DND-41 (cell line): ENCODE measurements at regions not wholly inside any gene's neighbourhood (a gene's known extent, or its start where the extent isn't known, plus 50 kb on each side); places are given as distances from the start of the nearest gene placed in this dataset.

Experiments used
- ATAC-seq: fragments of 200-7000 bp; cut with Tn5 transposase; 3 replicates; pipeline ENCODE4 v1.9.1; 2021; ENCODE audit warnings: low read depth; ENCODE audit not compliant: insufficient read depth
- DNase-seq: peaks from one replicate; pipeline ENCODE4 v3.0.0-alpha.2; 2020
- H2AFZ ChIP-seq: 2 replicates; pipeline ENCODE4 v1.6.0; 2012; ENCODE audit warnings: low read depth, low read length
- H3K27ac ChIP-seq: 2 replicates; pipeline ENCODE4 v1.5.1; 2012; ENCODE audit warnings: low read length, inconsistent platforms
- H3K27me3 ChIP-seq: fragments of 200-600 bp; sonication (generic); 2 replicates; pipeline ENCODE4 v1.6.0; 2012; ENCODE audit warnings: low read length, mild to moderate bottlenecking, inconsistent platforms; ENCODE audit not compliant: insufficient read depth, poor library complexity
- H3K36me3 ChIP-seq: 2 replicates; pipeline ENCODE4 v1.5.1; 2012; ENCODE audit warnings: low read length, inconsistent platforms; ENCODE audit not compliant: insufficient read depth
- H3K4me1 ChIP-seq: 2 replicates; pipeline ENCODE4 v1.5.1; 2012; ENCODE audit warnings: mild to moderate bottlenecking, low read length; ENCODE audit not compliant: insufficient read depth
- H3K4me2 ChIP-seq: 2 replicates; pipeline ENCODE4 v1.6.0; 2012; ENCODE audit warnings: mild to moderate bottlenecking, moderate library complexity, low read length, inconsistent platforms; ENCODE audit not compliant: insufficient read depth
- H3K4me3 ChIP-seq, 2 experiments: fragments of 200-600 bp in 1 of 2; shearing (Covaris generic) in 1 of 2; 2 replicates each; pipeline ENCODE4 v1.5.1; 2012 to 2016; ENCODE audit warnings: inconsistent platforms in 2 of 2, low read length in 2 of 2, mild to moderate bottlenecking in 2 of 2, low read depth in 1 of 2, moderate library complexity in 1 of 2
- H3K79me2 ChIP-seq: 2 replicates; pipeline ENCODE4 v1.6.0; 2012; ENCODE audit warnings: low read length, inconsistent platforms; ENCODE audit not compliant: insufficient read depth
- H3K9ac ChIP-seq: 2 replicates; pipeline ENCODE4 v1.6.0; 2012; ENCODE audit warnings: low read depth, mild to moderate bottlenecking, inconsistent platforms, low read length, moderate library complexity
- H3K9me3 ChIP-seq: 2 replicates; pipeline ENCODE4 v1.5.1; 2012; ENCODE audit warnings: low read length, moderate library complexity, mild to moderate bottlenecking, inconsistent platforms; ENCODE audit not compliant: insufficient read depth, severe bottlenecking
- H4K20me1 ChIP-seq: 2 replicates; pipeline ENCODE4 v1.6.0; 2012; ENCODE audit warnings: low read length; ENCODE audit not compliant: insufficient read depth
- CTCF ChIP-seq: IDR thresholded peaks from 2 replicates; pipeline ENCODE4 v1.5.1; 2012; ENCODE audit warnings: borderline replicate concordance, low read length, moderate library complexity, mild to moderate bottlenecking; ENCODE audit not compliant: poor library complexity, severe bottlenecking; ENCODE audit errors: extremely low read depth
- EZH2 ChIP-seq: IDR thresholded peaks from 3 replicates; pipeline ENCODE4 v1.6.1; 2012; ENCODE audit warnings: borderline replicate concordance, low read depth, mild to moderate bottlenecking, moderate library complexity, low read length, inconsistent platforms; ENCODE audit not compliant: severe bottlenecking

- no peak overlapping the region for H3K9ac ChIP-seq
- TF ChIP-seq CTCF = no peak
- no peak for TF ChIP-seq EZH2
- no peak overlapping the region for H3K4me3 ChIP-seq
- no peaks in the 10 kb centered on the region for H3K79me2 ChIP-seq
- H4K20me1 ChIP-seq = no peaks in the 10 kb centered on the region
- no peak overlapping the region for H2AFZ ChIP-seq
- H3K36me3 ChIP-seq = no peaks in the 10 kb centered on the region
- no peaks in the 10 kb centered on the region for H3K4me1 ChIP-seq
- no peak overlapping the region for H3K4me2 ChIP-seq
- H3K9me3 ChIP-seq = no peaks in the 10 kb centered on the region
- no peak overlapping the region for H3K27ac ChIP-seq
- DNase-seq = no peak
- ATAC-seq = no peak
- no peaks in the 10 kb centered on the region for H3K27me3 ChIP-seq
These were observed 232.2 kb downstream of the KLF13 start for GRCh38 chr15:31558840-31559239.

- H3K9ac ChIP-seq = no peak overlapping the region
- ATAC-seq = no peak
- DNase-seq = no peak
- H4K20me1 ChIP-seq = no peaks in the 10 kb centered on the region
- H3K4me2 ChIP-seq = no peak overlapping the region
- TF ChIP-seq CTCF = no peak
- no peak for TF ChIP-seq EZH2
- H3K36me3 ChIP-seq = no peaks in the 10 kb centered on the region
- no peak overlapping the region for H3K4me3 ChIP-seq
- no peaks in the 10 kb centered on the region for H3K9me3 ChIP-seq
- H3K27ac ChIP-seq = no peak overlapping the region
- no peaks in the 10 kb centered on the region for H3K79me2 ChIP-seq
- H2AFZ ChIP-seq = no peak overlapping the region
- no peaks in the 10 kb centered on the region for H3K27me3 ChIP-seq
- H3K4me1 ChIP-seq = no peaks in the 10 kb centered on the region
These were observed 233.2 kb downstream of the KLF13 start for GRCh38 chr15:31559786-31560185.

- H3K9ac ChIP-seq = no peak overlapping the region
- H3K79me2 ChIP-seq = no peaks in the 10 kb centered on the region
- ATAC-seq (no peak), DNase-seq (no peak)
- no peak overlapping the region for H3K4me3 ChIP-seq
- no peak overlapping the region for H2AFZ ChIP-seq
- H3K36me3 ChIP-seq = no peaks in the 10 kb centered on the region
- H3K27ac ChIP-seq = no peak overlapping the region
- no peaks in the 10 kb centered on the region for H4K20me1 ChIP-seq
- H3K9me3 ChIP-seq = no peaks in the 10 kb centered on the region
- no peaks in the 10 kb centered on the region for H3K27me3 ChIP-seq
- H3K4me1 ChIP-seq = no peaks in the 10 kb centered on the region
- TF ChIP-seq CTCF (no peak), EZH2 (no peak)
- H3K4me2 ChIP-seq = no peak overlapping the region
These were observed 234.0 kb downstream of the KLF13 start for GRCh38 chr15:31560643-31561042.

GRCh38 chr15:31561156-31561555, 234.5 kb downstream of the KLF13 start:
- Histone ChIP-seq H3K4me3 (no peak overlapping the region), H3K4me2 (no peak overlapping the region), H3K9me3 (no peaks in the 10 kb centered on the region), H3K27me3 (no peaks in the 10 kb centered on the region), H2AFZ (no peak overlapping the region), H3K4me1 (no peaks in the 10 kb centered on the region), H3K9ac (no peak overlapping the region), H3K36me3 (no peaks in the 10 kb centered on the region), H3K27ac (no peak overlapping the region), H3K79me2 (no peaks in the 10 kb centered on the region), H4K20me1 (no peaks in the 10 kb centered on the region)
- TF ChIP-seq EZH2 (no peak), CTCF (no peak)
- no peak for ATAC-seq
- DNase-seq = no peak
